ENCODE measurements at regions not wholly inside any gene's neighbourhood (a gene's known extent, or its start where the extent isn't known, plus 50 kb on each side); places are given as distances from the start of the nearest gene placed in this dataset.

GRCh38 chr3:178422406-178422805 lies 113.8 kb upstream of the KCNMB2 start:
- Mint-ChIP-seq H3K27ac (no peak overlapping the region), H3K9me3 (no peaks in the 10 kb centered on the region), H3K36me3 (no peaks in the 10 kb centered on the region), H3K4me1 (no peaks in the 10 kb centered on the region), H3K4me3 (no peak overlapping the region), H3K27me3 (peaks cover 0 to 7% (median 6%) of the 10 kb centered on the region in 3 donors)
- no peak for ATAC-seq (ENCODE audit: low read depth in 2 of 2)
- no peak for DNase-seq

DNA sequence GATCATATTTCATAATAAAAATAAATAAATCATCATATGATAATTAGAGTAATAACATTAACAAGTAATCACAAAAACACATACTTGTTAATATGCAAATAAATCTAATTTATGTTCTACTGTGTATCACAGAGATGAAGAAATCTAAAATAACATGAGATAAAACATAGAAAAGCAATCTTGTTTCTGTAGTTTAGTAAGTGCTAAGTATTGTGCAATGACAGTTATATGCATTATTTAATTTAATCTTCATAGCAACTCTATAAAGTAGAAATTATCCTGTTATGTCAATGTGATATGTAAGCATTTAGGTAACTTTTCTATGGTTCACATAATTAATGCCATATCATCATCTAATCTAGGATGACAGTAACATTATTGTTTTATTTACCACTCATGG lies 108.2 kb upstream of the KCNMB2 start:
- H3K36me3 Mint-ChIP-seq: no peaks in the 10 kb centered on the region
- H3K9me3 Mint-ChIP-seq: no peaks in the 10 kb centered on the region
- ATAC-seq (ENCODE audit: low read depth in 2 of 2) (no peak), DNase-seq (no peak)
- H3K4me3 Mint-ChIP-seq: no peak overlapping the region
- H3K27ac Mint-ChIP-seq: no peak overlapping the region
- peaks cover 7 to 10% (median 7%) of the 10 kb centered on the region in 3 donors for H3K27me3 Mint-ChIP-seq
- no peaks in the 10 kb centered on the region for H3K4me1 Mint-ChIP-seq

DNA sequence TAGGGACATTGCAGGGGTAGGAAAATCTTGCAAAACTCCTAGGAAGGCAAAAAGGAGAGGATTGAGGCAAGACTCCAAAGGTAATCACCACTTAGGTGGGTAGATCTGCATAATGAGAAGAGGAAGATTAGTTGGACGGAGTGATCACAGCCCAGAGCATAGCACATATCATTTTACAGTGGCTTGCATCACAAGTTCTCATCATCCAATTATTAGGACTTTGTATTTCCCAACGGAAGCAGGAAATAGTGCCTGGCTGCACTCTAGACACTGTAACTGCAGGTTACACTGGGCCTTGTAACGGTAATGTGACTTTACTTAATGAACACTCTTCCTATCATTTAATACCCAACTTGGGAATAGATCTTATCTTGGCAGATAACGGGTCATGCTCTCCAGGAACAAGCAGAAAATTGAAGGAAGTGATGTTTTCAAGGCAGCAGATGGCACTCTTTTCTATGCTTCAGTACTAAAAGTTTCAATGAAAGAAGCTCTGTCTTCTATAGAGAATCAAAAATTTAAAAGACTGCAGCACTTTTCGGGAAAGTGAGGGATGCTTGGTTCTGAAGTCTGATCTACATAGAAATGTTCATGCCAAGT lies 101.9 kb upstream of the KCNMB2 start:
- no peak overlapping the region for H3K4me3 Mint-ChIP-seq

GRCh38 chr3:178435575-178435974 lies 100.7 kb upstream of the KCNMB2 start:
- Mint-ChIP-seq H3K27me3 (peaks cover 5 to 7% (median 7%) of the 10 kb centered on the region in 3 donors), H3K4me1 (peaks cover 0 to 3% (median 0%) of the 10 kb centered on the region in 3 donors)

More for the DNA sequence above, 101.9 kb upstream of the KCNMB2 start:
- ATAC-seq (ENCODE audit: low read depth in 2 of 2) (no peak), DNase-seq (no peak)
- peak overlapping the region in 1 of 6 donors; percentile 12 for H3K27ac Mint-ChIP-seq
- H3K4me1 Mint-ChIP-seq: peaks cover 0 to 3% (median 0%) of the 10 kb centered on the region in 3 donors
- no peaks in the 10 kb centered on the region for H3K9me3 Mint-ChIP-seq
- no peaks in the 10 kb centered on the region for H3K36me3 Mint-ChIP-seq
- H3K27me3 Mint-ChIP-seq: peaks cover 5 to 11% (median 7%) of the 10 kb centered on the region in 3 donors

GRCh38 chr3:178436773-178437172 lies 99.5 kb upstream of the KCNMB2 start:
- no peak overlapping the region for H3K4me3 Mint-ChIP-seq
- peaks cover 4 to 10% (median 8%) of the 10 kb centered on the region in 3 donors for H3K27me3 Mint-ChIP-seq
- H3K27ac Mint-ChIP-seq: no peak overlapping the region
- H3K9me3 Mint-ChIP-seq: no peaks in the 10 kb centered on the region
- peak; percentile 1 for DNase-seq
- no peak for ATAC-seq (ENCODE audit: low read depth in 2 of 2)
- peaks cover 0 to 3% (median 0%) of the 10 kb centered on the region in 3 donors for H3K4me1 Mint-ChIP-seq
- no peaks in the 10 kb centered on the region for H3K36me3 Mint-ChIP-seq

More at GRCh38 chr3:178435575-178435974, 100.7 kb upstream of the KCNMB2 start:
- Mint-ChIP-seq H3K4me3 (no peak overlapping the region), H3K9me3 (no peaks in the 10 kb centered on the region), H3K27ac (no peak overlapping the region), H3K36me3 (no peaks in the 10 kb centered on the region)
- no peak for ATAC-seq (ENCODE audit: low read depth in 2 of 2)
- DNase-seq: no peak

- H3K36me3 Mint-ChIP-seq: no peaks in the 10 kb centered on the region
- no peak overlapping the region for H3K4me3 Mint-ChIP-seq
- ATAC-seq (ENCODE audit: low read depth in 2 of 2) (no peak), DNase-seq (no peak)
- H3K9me3 Mint-ChIP-seq: no peaks in the 10 kb centered on the region
- peaks cover 0 to 3% (median 0%) of the 10 kb centered on the region in 3 donors for H3K4me1 Mint-ChIP-seq
- H3K27me3 Mint-ChIP-seq: peaks cover 4 to 14% (median 13%) of the 10 kb centered on the region in 3 donors
- H3K27ac Mint-ChIP-seq: no peak overlapping the region
Measured at GRCh38 chr3:178437236-178437635, 99.0 kb upstream of the KCNMB2 start.

- H3K36me3 Mint-ChIP-seq: no peaks in the 10 kb centered on the region
- no peak overlapping the region for H3K4me3 Mint-ChIP-seq
- H3K4me1 Mint-ChIP-seq: peaks cover 0 to 3% (median 0%) of the 10 kb centered on the region in 3 donors
- ATAC-seq (ENCODE audit: low read depth in 2 of 2) (no peak), DNase-seq (no peak)
- no peaks in the 10 kb centered on the region for H3K9me3 Mint-ChIP-seq
- no peak overlapping the region for H3K27ac Mint-ChIP-seq
- H3K27me3 Mint-ChIP-seq: peaks cover 4 to 10% (median 8%) of the 10 kb centered on the region in 3 donors
Measured at GRCh38 chr3:178439504-178439903, 96.7 kb upstream of the KCNMB2 start.

- Mint-ChIP-seq H3K27me3 (peaks cover 4 to 10% (median 8%) of the 10 kb centered on the region in 3 donors), H3K27ac (no peak overlapping the region), H3K4me3 (no peak overlapping the region), H3K9me3 (no peaks in the 10 kb centered on the region), H3K36me3 (no peaks in the 10 kb centered on the region), H3K4me1 (peaks cover 0 to 3% (median 0%) of the 10 kb centered on the region in 3 donors)
- no peak for ATAC-seq (ENCODE audit: low read depth in 2 of 2)
- DNase-seq: no peak
Measured at GRCh38 chr3:178440043-178440442, 96.2 kb upstream of the KCNMB2 start.

DNA sequence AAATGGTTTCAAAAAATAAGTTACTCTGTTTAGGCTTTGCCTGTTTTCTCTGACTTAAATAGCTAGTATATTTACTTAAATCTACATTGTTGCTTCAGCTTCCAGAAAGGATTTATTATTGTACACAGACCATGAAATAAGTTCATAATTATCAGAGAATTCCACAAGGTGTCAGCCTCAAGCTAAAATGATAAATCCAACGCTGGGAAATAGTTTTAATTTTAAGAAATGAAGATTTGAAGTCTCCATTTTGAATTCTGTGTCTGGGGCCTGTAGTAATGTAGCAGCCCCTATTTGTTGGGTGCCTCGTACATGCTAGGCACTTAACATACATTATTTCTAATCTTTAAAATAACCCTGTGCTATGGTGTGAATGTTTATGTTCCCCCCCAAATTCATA lies 92.6 kb upstream of the KCNMB2 start:
- H3K4me3 Mint-ChIP-seq: no peak overlapping the region
- no peak overlapping the region for H3K27ac Mint-ChIP-seq
- H3K4me1 Mint-ChIP-seq: no peaks in the 10 kb centered on the region
- H3K36me3 Mint-ChIP-seq: no peaks in the 10 kb centered on the region
- H3K27me3 Mint-ChIP-seq: peaks cover 4 to 11% (median 10%) of the 10 kb centered on the region in 3 donors
- no peak for ATAC-seq (ENCODE audit: low read depth in 2 of 2)
- no peak for DNase-seq
- H3K9me3 Mint-ChIP-seq: no peaks in the 10 kb centered on the region

DNA sequence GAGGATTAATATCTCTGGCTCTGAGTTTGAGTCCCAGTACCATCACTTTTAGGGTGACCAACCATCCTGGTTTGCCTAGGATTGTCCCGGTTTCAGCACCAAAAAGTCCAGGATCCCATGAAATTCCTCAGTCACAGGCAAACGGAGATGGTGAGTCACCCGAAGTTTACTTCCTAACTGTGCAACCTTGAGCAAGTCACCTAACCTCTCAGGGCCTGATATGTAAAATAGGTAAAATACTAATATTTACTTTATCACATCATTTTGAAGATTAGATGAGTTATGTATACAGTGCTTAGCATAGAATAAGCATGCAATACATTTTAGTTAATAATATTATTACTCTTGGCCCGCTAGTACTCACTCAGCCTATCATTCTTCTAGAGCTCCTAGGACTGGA lies 91.1 kb upstream of the KCNMB2 start:
- no peak for ATAC-seq (ENCODE audit: low read depth in 2 of 2)
- Mint-ChIP-seq H3K9me3 (no peaks in the 10 kb centered on the region), H3K4me1 (no peaks in the 10 kb centered on the region), H3K36me3 (no peaks in the 10 kb centered on the region), H3K27ac (no peak overlapping the region), H3K4me3 (no peak overlapping the region), H3K27me3 (peaks cover 0 to 20% (median 18%) of the 10 kb centered on the region in 3 donors)
- no peak for DNase-seq

DNA sequence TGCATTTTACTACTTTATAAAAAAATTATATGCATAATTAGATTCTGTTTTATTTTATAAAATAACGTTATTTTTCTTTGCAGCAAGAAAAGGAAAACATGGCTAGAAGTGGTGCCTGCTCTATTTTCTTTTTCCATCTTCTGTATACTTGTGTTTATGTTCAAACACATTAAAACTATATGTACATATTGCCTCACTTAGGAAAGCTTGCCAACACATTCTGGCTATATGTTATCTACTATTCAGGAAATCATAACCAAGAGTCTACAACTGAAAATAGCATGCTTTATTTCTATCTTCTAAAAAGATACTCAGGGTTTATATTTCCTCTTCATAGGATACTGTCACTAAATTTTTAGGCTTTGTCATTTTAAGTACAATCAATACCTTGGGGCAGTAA lies 90.2 kb upstream of the KCNMB2 start:
- Mint-ChIP-seq H3K4me1 (no peaks in the 10 kb centered on the region), H3K27ac (no peak overlapping the region), H3K4me3 (no peak overlapping the region), H3K36me3 (no peaks in the 10 kb centered on the region), H3K9me3 (no peaks in the 10 kb centered on the region), H3K27me3 (peaks cover 0 to 18% (median 15%) of the 10 kb centered on the region in 3 donors)
- DNase-seq (no peak), ATAC-seq (ENCODE audit: low read depth in 2 of 2) (no peak)

DNA sequence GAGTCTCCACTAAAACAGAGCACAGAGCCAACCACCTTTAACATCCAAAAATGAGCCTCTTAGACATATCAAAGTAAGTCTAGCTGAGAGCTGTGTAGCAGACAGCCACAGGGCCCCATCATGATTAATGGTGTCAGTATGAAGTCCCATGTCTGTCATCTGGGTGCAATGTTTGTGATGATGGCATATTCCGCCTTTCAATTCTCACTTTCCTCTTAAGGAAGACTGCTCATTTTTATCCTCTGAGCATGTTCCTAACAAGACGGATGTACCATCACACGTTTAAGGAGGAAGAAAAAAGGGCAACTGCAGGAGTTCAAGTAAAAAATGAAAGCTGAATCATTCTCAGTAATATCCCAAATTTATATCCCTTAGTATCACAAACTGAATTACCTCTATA lies 85.8 kb upstream of the KCNMB2 start:
- Mint-ChIP-seq H3K27me3 (peaks cover 4 to 11% (median 10%) of the 10 kb centered on the region in 3 donors), H3K27ac (no peak overlapping the region), H3K4me3 (no peak overlapping the region), H3K9me3 (no peaks in the 10 kb centered on the region), H3K36me3 (no peaks in the 10 kb centered on the region), H3K4me1 (no peaks in the 10 kb centered on the region)
- no peak for DNase-seq
- ATAC-seq (ENCODE audit: low read depth in 2 of 2): no peak

- Mint-ChIP-seq H3K36me3 (no peaks in the 10 kb centered on the region), H3K27me3 (peaks cover 5 to 18% (median 15%) of the 10 kb centered on the region in 3 donors), H3K4me1 (no peaks in the 10 kb centered on the region), H3K27ac (no peak overlapping the region), H3K4me3 (no peak overlapping the region), H3K9me3 (no peaks in the 10 kb centered on the region)
- DNase-seq (no peak), ATAC-seq (ENCODE audit: low read depth in 2 of 2) (no peak)
Measured at GRCh38 chr3:178451799-178452198, 84.4 kb upstream of the KCNMB2 start.

DNA sequence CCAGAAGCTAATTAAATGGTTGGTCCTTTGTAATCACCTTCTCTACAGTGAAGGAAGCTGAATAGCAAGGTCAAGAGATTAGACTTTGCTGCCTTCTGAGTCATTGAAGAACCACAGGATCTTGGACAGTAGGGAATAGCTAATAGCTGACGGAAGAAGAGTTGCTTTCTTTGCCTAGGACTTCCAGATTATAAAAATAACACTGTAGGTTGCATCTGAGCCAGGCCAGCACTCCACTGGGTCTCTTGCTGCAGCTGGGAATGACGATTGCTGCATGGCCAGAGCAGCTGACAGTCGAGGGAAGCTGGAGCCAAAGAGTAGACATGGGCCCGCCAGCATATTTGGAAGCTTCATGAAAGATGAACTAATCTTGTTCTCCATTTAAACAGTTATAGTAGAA lies 81.5 kb upstream of the KCNMB2 start:
- DNase-seq (no peak), ATAC-seq (ENCODE audit: low read depth in 2 of 2) (no peak)
- H3K36me3 Mint-ChIP-seq: no peaks in the 10 kb centered on the region
- H3K9me3 Mint-ChIP-seq: peaks cover 0 to 3% (median 0%) of the 10 kb centered on the region in 7 donors
- no peak overlapping the region for H3K27ac Mint-ChIP-seq
- H3K27me3 Mint-ChIP-seq: peaks cover 12 to 20% (median 13%) of the 10 kb centered on the region in 3 donors
- H3K4me1 Mint-ChIP-seq: no peaks in the 10 kb centered on the region
- no peak overlapping the region for H3K4me3 Mint-ChIP-seq

All from naive B cell (primary cell).